ENCODE measurements at regions not wholly inside any gene's neighbourhood (a gene's known extent, or its start where the extent isn't known, plus 50 kb on each side); places are given as distances from the start of the nearest gene placed in this dataset.

DNA sequence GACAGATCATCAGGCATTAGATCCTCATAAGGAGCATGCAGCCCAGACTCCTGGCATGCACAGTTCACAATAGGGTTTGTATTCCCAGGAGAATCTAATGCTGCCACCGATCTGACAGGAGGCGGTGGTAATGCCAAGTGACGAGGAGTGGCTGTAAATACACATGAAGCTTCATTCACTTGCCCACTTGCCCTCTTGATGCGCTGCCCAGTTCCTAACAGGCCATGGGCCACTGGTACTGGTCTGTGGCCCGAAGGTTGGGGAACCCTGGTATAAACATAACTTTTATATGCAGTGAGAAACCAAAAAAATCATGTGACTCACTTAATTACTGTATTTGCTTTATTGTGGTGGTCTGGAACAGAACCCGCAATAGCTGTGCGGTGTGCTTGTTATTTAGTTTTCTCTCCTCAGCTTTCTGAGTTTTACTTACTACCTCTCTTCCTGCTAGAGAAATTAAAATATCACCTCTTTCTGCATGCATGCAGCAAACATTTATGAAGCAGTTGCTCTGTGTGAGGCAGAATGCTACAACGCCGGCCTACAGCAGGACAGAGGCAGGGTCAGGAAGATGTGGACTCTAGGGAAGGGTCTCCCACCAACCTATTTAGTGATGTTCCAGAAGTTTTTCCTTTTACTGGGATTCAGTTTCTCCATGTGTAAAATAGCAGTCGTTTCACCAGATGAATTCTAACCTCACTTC, 151.3 kb downstream of the MAF start:
- peaks cover 0 to 14% (median 6%) of the 10 kb centered on the region in 3 donors for H3K4me1 Mint-ChIP-seq
- ATAC-seq (replicated peaks in 1 of 4), result no peak
- H3K9me3 Mint-ChIP-seq, result no peaks in the 10 kb centered on the region
- Histone ChIP-seq H3K4me1 (ENCODE audit: control insufficient read depth in 1 of 2, extremely low read depth in 1 of 2, insufficient read depth in 2 of 2, low read length in 2 of 2) (peaks cover 0 to 3% of the 10 kb centered on the region in 2 experiments), H3K36me3 (ENCODE audit: control insufficient read depth in 2 of 2, extremely low read depth in 1 of 2, insufficient read depth in 1 of 2, low read length in 1 of 2) (no peaks in the 10 kb centered on the region), H3K27ac (ENCODE audit: low read length) (no peak overlapping the region), H3K27me3 (replicated peaks in 1 of 2; ENCODE audit: control insufficient read depth in 2 of 2, extremely low read depth in 1 of 2, insufficient read depth in 2 of 2, low read length in 1 of 2) (no peaks in the 10 kb centered on the region), H3K4me3 (ENCODE audit: control insufficient read depth in 1 of 2, extremely low read depth in 1 of 2, low read length in 1 of 2) (no peak overlapping the region), H3K9me3 (no peaks in the 10 kb centered on the region)
- ChIA-PET POLR2A (no interaction called here), CTCF (no interaction called here)
- no peak overlapping the region for H3K27ac Mint-ChIP-seq
- 94% methylated on average over 4 of the region's 10 CpGs for WGBS (ENCODE audit: insufficient coverage)
- H3K4me3 Mint-ChIP-seq, result no peak overlapping the region
- H3K36me3 Mint-ChIP-seq, result no peaks in the 10 kb centered on the region
- H3K27me3 Mint-ChIP-seq, result peaks cover 0 to 2% of the 10 kb centered on the region in 2 donors
- DNase-seq, result no peak

DNA sequence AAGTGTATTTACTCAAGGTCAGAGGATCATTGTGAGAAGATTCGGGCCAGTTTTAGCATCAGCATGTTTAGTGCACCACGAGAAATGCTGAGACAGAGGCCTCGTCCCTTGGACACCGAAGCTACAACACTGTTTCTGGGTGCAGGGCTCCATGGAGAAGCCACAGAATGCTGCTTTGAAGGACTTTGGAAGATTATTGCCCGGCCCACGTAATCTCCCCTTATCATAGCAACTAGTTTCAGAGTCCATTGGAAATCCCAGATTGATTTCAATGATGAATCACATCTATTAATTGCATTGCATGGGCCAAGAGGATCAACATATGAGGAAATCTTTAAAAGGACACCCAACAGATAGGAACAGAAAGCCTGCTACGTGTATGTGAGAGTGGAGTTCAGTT, 156.0 kb downstream of the MAF start:
- WGBS (ENCODE audit: insufficient coverage), result 88% methylated on average over 4 of the region's 7 CpGs
- CTCF ChIA-PET, result no interaction called here

DNA sequence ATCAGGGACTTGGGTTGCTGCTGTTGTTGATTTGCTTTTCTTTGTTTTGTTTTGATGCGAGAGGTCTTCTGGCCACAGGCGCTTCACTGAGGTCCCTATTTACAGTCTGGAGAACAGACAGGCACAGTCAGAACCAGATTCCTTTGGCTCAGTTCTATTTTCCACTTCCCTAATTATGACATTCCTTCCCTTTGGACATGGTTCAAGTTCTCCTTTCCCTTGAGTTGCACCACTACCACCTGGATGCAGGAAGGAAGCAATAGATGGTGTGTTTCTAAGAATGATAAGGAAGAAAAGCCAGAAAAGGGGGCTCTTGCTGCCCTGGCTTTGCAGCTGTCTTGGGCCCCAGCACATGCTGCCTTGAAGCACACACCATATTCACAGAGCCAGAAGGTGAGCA, 160.6 kb downstream of the MAF start:
- Histone ChIP-seq H3K9me3 (no peaks in the 10 kb centered on the region), H3K27ac (ENCODE audit: low read length) (no peak overlapping the region), H3K27me3 (replicated peaks in 1 of 2; ENCODE audit: control insufficient read depth in 2 of 2, extremely low read depth in 1 of 2, insufficient read depth in 2 of 2, low read length in 1 of 2) (peaks cover 0 to 3% of the 10 kb centered on the region in 2 experiments), H3K4me1 (ENCODE audit: control insufficient read depth in 1 of 2, extremely low read depth in 1 of 2, insufficient read depth in 2 of 2, low read length in 2 of 2) (no peaks in the 10 kb centered on the region), H3K4me3 (ENCODE audit: control insufficient read depth in 1 of 2, extremely low read depth in 1 of 2, low read length in 1 of 2) (no peak overlapping the region), H3K36me3 (ENCODE audit: control insufficient read depth in 2 of 2, extremely low read depth in 1 of 2, insufficient read depth in 1 of 2, low read length in 1 of 2) (no peaks in the 10 kb centered on the region)
- WGBS (ENCODE audit: insufficient coverage), result no CpG with 5 or more reads among the region's 2 CpGs
- ATAC-seq (replicated peaks in 1 of 4) (no peak), DNase-seq (no peak)
- Mint-ChIP-seq H3K27ac (no peak overlapping the region), H3K36me3 (no peaks in the 10 kb centered on the region), H3K4me1 (no peaks in the 10 kb centered on the region), H3K27me3 (peaks cover 5 to 6% of the 10 kb centered on the region in 2 donors), H3K4me3 (no peak overlapping the region), H3K9me3 (no peaks in the 10 kb centered on the region)
- POLR2A ChIA-PET, result no interaction called here
- CTCF ChIA-PET, result no interaction called here

More for the DNA sequence above, 156.0 kb downstream of the MAF start:
- ATAC-seq (replicated peaks in 1 of 4) (no peak), DNase-seq (no peak)
- H3K27me3 Mint-ChIP-seq, result peaks cover 6 to 7% of the 10 kb centered on the region in 2 donors
- H3K27me3 ChIP-seq (replicated peaks in 1 of 2; ENCODE audit: control insufficient read depth in 2 of 2, extremely low read depth in 1 of 2, insufficient read depth in 2 of 2, low read length in 1 of 2), result peaks cover 0 to 3% of the 10 kb centered on the region in 2 experiments
- H3K27ac Mint-ChIP-seq, result no peak overlapping the region
- H3K4me3 ChIP-seq (ENCODE audit: control insufficient read depth in 1 of 2, extremely low read depth in 1 of 2, low read length in 1 of 2), result no peak overlapping the region
- no peaks in the 10 kb centered on the region for H3K36me3 ChIP-seq (ENCODE audit: control insufficient read depth in 2 of 2, extremely low read depth in 1 of 2, insufficient read depth in 1 of 2, low read length in 1 of 2)
- H3K9me3 ChIP-seq, result no peaks in the 10 kb centered on the region
- H3K4me1 ChIP-seq (ENCODE audit: control insufficient read depth in 1 of 2, extremely low read depth in 1 of 2, insufficient read depth in 2 of 2, low read length in 2 of 2), result no peaks in the 10 kb centered on the region
- no peak overlapping the region for H3K4me3 Mint-ChIP-seq
- H3K4me1 Mint-ChIP-seq, result no peaks in the 10 kb centered on the region
- POLR2A ChIA-PET, result no interaction called here
- H3K36me3 Mint-ChIP-seq, result no peaks in the 10 kb centered on the region
- H3K9me3 Mint-ChIP-seq, result no peaks in the 10 kb centered on the region
- H3K27ac ChIP-seq (ENCODE audit: low read length), result no peak overlapping the region

DNA sequence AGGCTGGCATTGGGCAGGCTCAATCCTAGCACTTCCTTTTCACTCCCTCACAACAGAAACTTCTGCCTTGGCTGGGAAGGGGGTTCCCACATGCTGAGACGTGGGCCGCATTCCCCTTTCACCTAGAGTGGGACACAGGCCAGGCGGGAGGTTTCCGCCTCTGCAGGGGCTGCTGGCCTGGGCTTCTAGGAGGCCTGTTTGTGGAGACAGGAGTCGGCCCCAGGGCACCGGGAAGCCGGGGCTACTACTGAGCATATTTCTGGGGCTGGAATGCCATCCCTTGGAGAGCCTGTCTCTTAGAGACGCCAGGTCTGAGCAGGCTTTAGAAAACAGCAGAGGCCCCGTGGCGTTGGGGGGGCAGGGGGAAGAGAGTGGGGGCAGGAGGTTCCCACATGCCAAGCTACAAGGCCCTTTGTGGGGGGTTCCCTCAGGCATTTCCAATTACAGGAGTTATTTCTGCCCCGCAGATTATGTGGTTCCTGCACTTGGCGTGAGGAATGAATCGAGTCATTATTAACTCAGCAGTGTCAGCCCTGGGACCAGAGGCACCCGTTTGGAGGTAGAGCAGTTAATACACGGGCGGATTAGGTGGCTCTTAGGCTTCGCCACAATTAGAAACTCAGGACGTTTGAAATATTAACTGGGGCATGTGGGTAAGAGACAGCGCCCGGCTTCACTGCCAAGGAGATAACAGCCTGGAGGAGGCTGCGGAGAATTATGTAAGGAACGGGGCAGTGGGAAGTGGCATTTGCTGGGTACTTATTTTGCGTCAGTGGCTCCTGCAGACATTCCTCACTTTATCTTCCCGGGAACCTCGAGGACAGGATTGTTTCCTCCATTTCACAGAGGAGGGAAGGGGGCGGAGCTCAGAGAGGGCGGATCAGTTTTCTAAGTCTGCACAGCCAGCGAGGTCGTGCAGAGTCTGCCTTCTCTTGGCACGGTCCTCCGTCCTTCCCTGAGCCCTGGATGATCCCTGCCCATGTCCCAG, 162.5 kb downstream of the MAF start:
- Histone ChIP-seq H3K9me3 (no peaks in the 10 kb centered on the region), H3K36me3 (ENCODE audit: control insufficient read depth in 2 of 2, extremely low read depth in 1 of 2, insufficient read depth in 1 of 2, low read length in 1 of 2) (no peaks in the 10 kb centered on the region), H3K4me3 (ENCODE audit: control insufficient read depth in 1 of 2, extremely low read depth in 1 of 2, low read length in 1 of 2) (no peak overlapping the region), H3K27ac (ENCODE audit: low read length) (no peak overlapping the region), H3K4me1 (ENCODE audit: control insufficient read depth in 1 of 2, extremely low read depth in 1 of 2, insufficient read depth in 2 of 2, low read length in 2 of 2) (no peaks in the 10 kb centered on the region), H3K27me3 (replicated peaks in 1 of 2; ENCODE audit: control insufficient read depth in 2 of 2, extremely low read depth in 1 of 2, insufficient read depth in 2 of 2, low read length in 1 of 2) (peaks cover 0 to 3% of the 10 kb centered on the region in 2 experiments)
- Mint-ChIP-seq H3K27me3 (peaks cover 5 to 6% of the 10 kb centered on the region in 2 donors), H3K36me3 (no peaks in the 10 kb centered on the region), H3K4me1 (no peaks in the 10 kb centered on the region), H3K4me3 (no peak overlapping the region), H3K27ac (no peak overlapping the region), H3K9me3 (no peaks in the 10 kb centered on the region)
- WGBS (ENCODE audit: insufficient coverage), result 87% methylated on average over 21 of the region's 31 CpGs
- ATAC-seq (replicated peaks in 1 of 4) (no peak), DNase-seq (no peak)
- ChIA-PET POLR2A (no interaction called here), CTCF (no interaction called here)

DNA sequence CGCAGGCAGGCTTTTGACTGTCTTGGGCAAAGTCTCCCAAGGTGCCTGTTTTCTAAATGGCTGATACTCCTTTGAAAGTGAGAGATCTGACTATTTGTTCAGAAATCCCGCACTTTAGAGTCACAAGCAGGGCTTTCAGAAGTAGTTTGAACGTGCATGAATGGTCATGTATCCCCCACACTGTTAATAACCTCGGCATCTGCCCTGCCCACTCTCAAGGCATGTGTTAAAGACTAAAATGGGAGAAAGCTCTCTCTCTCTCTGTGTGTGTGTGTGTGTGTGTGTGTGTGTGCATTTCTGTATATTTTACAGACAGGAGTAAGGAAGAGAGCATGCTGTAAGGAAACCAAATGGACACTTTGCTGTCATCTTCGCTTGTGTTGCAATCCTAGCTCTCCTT, 163.7 kb downstream of the MAF start:
- 100% methylated on average over 2 of the region's 5 CpGs for WGBS (ENCODE audit: insufficient coverage)
- Histone ChIP-seq H3K27ac (ENCODE audit: low read length) (no peak overlapping the region), H3K27me3 (replicated peaks in 1 of 2; ENCODE audit: control insufficient read depth in 2 of 2, extremely low read depth in 1 of 2, insufficient read depth in 2 of 2, low read length in 1 of 2) (no peaks in the 10 kb centered on the region), H3K4me1 (ENCODE audit: control insufficient read depth in 1 of 2, extremely low read depth in 1 of 2, insufficient read depth in 2 of 2, low read length in 2 of 2) (no peaks in the 10 kb centered on the region), H3K9me3 (no peaks in the 10 kb centered on the region), H3K4me3 (ENCODE audit: control insufficient read depth in 1 of 2, extremely low read depth in 1 of 2, low read length in 1 of 2) (no peak overlapping the region), H3K36me3 (ENCODE audit: control insufficient read depth in 2 of 2, extremely low read depth in 1 of 2, insufficient read depth in 1 of 2, low read length in 1 of 2) (no peaks in the 10 kb centered on the region)
- peaks cover 4 to 5% of the 10 kb centered on the region in 2 donors for H3K27me3 Mint-ChIP-seq
- DNase-seq (no peak), ATAC-seq (replicated peaks in 1 of 4) (no peak)
- H3K27ac Mint-ChIP-seq, result no peak overlapping the region
- ChIA-PET CTCF (no interaction called here), POLR2A (interaction anchor here in 1 of 2 donors (0.6 kb wide), 1 partner anchor 105 kb away, joined by 3 read pairs; no protein-coding TSS in a partner anchor)
- H3K9me3 Mint-ChIP-seq, result no peaks in the 10 kb centered on the region
- no peaks in the 10 kb centered on the region for H3K36me3 Mint-ChIP-seq
- H3K4me1 Mint-ChIP-seq, result no peaks in the 10 kb centered on the region
- H3K4me3 Mint-ChIP-seq, result no peak overlapping the region

DNA sequence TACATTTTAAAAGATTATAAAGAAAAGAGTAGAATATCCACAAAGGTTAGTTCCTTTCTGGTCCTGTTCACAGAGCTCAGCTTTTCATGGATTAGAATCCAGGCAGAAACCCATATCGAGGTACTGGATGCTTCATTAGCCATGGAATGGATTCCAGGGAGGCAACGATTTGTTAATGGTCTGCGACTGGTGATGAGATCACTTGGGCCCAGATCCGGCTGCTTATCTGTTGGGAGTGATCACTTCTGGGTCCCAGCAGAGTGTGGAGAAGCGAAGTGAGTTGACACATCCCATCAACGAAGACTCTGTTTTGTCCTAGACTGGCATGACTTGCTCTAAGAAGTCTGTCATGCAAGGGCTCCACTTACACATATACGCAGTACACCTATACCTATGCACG, 165.8 kb downstream of the MAF start:
- WGBS (ENCODE audit: insufficient coverage), result 97% methylated on average over 8 of the region's 8 CpGs
- ChIA-PET CTCF (no interaction called here), POLR2A (no interaction called here)
- Histone ChIP-seq H3K36me3 (ENCODE audit: control insufficient read depth in 2 of 2, extremely low read depth in 1 of 2, insufficient read depth in 1 of 2, low read length in 1 of 2) (no peaks in the 10 kb centered on the region), H3K4me1 (ENCODE audit: control insufficient read depth in 1 of 2, extremely low read depth in 1 of 2, insufficient read depth in 2 of 2, low read length in 2 of 2) (no peaks in the 10 kb centered on the region), H3K27me3 (replicated peaks in 1 of 2; ENCODE audit: control insufficient read depth in 2 of 2, extremely low read depth in 1 of 2, insufficient read depth in 2 of 2, low read length in 1 of 2) (no peaks in the 10 kb centered on the region), H3K4me3 (ENCODE audit: control insufficient read depth in 1 of 2, extremely low read depth in 1 of 2, low read length in 1 of 2) (no peak overlapping the region), H3K9me3 (no peaks in the 10 kb centered on the region), H3K27ac (ENCODE audit: low read length) (no peak overlapping the region)
- H3K9me3 Mint-ChIP-seq, result no peaks in the 10 kb centered on the region
- ATAC-seq (replicated peaks in 1 of 4), result no peak
- H3K4me3 Mint-ChIP-seq, result no peak overlapping the region
- no peaks in the 10 kb centered on the region for H3K36me3 Mint-ChIP-seq
- DNase-seq, result no peak
- H3K27ac Mint-ChIP-seq, result no peak overlapping the region
- no peaks in the 10 kb centered on the region for H3K4me1 Mint-ChIP-seq
- no peaks in the 10 kb centered on the region for H3K27me3 Mint-ChIP-seq
